HG03558 (cell line): ENCODE measurements at regions not wholly inside any gene's neighbourhood (a gene's known extent, or its start where the extent isn't known, plus 50 kb on each side); places are given as distances from the start of the nearest gene placed in this dataset.
"Not testable (repeated sequence)": the region's sequence is repeated elsewhere in the genome, so short reads cannot be mapped to it uniquely, and the experiment has no call there.

Experiments
- ATAC-seq: cut with Tn5 transposase; IDR thresholded peaks from one replicate; pipeline ENCODE4 v1.9.1; 2021; ENCODE audit warnings: moderate number of reproducible peaks; ENCODE audit not compliant: unreplicated experiment; ENCODE audit errors: extremely low read depth

DNA sequence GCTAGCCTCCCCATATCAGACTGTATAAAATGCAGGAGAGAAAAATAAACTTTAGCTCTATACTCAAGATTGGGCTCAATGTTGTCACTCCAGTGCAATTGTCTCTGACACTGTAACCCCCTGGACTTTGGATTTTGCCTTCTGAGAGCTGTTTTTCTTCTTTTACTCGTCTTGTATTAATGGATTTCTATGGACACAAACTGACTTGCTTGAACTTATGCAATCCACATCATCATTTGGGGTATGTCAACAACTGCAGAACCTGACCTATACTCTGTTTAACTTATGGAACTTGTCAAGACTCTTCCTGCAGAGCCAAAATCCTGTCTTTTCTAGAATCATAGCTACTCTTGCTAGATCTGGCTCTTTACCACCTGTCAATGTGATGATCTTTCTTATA lies 257.8 kb upstream of the DCC start:
- ATAC-seq: no peak

DNA sequence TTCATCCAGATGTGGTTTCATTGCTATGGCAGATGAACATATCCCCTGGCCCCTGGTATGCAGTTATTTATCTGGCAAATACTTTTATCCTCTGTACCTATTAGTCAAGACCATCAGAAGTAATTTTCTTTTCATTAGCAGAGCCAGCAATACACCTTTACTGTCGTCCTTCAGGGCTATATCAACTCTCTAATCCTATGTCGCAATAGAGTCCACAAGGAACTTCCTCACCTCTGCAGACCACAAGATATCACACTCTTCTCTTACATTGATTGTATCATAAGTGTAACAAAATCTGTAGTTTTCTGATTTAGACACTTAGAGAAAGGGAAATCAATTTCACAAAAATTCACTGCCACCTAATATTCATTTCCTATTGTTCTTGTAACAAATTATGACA lies 252.9 kb upstream of the DCC start:
- no peak for ATAC-seq

DNA sequence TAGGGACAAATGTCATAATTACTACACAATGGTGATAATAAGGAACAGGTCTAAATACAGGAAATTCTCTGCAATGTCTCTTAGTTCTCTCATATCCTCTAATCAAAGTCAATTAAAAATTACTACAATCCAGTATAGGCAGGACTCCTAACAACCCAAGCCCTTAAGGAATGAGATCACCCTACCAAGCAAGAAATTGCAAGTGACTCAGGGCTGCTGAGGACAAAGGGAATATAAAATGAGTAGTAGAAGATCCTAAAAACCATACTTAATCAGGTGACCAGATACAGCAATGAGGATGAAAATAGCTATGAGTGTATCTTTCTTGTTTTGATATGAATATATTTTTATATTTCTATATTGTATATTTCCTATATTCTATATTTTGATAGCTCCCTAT lies 250.0 kb upstream of the DCC start:
- no peak for ATAC-seq

DNA sequence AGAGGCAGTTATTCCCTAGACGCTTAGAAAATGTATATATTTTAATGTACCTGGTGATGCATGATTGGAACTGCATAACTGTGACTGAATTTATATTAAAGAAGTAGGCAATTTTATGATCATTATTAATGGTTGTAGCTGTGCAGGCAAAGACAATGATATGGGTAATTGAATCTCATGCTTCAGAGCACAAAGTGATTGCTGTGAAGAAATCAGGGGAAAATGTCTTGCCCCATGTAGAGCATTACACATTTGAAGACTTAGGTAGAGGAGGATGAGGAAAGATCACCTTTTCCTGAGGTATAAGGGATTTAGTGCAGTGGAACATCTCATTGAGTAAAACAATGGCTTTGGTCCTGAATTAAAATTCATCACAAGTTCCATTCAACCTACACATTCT lies 246.8 kb upstream of the DCC start:
- ATAC-seq: no peak

DNA sequence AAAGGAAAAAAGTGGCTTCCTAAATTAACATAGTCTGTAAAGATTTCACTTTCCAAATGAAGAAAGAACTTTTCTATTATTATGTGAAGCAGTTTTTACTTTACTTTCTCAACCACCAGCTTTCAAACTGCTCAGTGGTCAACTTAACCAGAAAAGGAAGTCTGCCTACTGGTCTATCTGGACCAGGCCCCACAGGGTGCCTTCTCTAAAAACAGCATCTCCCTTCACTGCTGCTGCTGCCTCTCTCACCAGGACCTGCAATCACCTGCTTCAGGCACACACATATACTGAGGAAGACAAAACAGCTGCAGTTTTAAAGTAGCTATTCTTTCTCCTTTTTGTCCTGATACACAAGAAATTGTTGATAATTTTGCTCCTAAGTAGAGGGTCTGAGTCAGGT lies 221.3 kb upstream of the DCC start:
- no peak for ATAC-seq

DNA sequence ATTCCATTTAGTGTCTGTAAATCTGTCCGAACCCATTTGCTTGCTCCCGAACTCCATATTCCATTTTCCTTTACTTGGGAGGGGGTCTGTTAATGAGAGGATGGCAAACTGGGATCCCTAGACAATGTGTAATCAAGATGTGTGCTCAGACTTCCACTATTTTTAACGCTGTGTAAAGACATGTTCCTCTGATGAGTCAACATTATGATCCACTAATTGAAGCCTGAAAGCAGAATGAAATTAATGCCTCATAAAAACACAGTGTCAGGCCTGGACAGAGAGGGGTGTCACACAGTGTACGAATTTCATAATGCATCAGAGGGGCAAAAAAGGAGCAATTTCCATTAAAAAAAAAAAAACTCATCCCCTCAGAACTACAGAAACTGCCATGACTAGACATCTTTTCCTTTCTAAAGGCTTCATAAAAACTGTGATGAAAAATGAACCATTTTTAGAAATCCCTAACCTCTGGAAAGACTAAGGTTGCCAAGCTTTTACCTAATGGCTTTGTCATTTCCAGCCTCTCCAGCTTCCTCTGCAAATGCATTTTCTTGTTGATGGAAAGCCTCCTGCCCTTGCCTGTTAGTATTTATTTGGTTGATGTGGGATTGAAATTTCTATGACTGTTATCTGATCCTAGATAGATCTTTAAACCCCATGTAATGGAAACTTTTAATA lies 209.2 kb upstream of the DCC start:
- ATAC-seq: no peak

DNA sequence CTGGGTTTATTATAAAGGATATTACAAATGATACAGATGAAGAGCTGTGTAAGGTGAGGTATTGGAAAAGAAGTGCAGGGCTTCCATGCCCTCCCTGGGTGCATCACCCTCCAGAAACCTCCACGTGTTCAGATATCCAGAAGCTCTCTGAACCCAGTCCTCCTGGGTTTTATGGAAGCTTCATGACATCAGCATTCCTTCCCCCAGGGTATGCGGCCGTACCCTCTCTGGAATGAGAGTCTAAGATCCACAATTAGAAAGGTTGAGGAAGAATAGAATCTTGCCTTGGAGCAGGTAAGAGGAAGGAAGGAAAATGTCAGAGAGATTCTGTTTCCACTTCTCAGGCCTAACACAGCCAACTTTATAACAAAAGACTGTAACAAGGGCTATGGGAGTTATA lies 208.2 kb upstream of the DCC start:
- ATAC-seq: no peak

DNA sequence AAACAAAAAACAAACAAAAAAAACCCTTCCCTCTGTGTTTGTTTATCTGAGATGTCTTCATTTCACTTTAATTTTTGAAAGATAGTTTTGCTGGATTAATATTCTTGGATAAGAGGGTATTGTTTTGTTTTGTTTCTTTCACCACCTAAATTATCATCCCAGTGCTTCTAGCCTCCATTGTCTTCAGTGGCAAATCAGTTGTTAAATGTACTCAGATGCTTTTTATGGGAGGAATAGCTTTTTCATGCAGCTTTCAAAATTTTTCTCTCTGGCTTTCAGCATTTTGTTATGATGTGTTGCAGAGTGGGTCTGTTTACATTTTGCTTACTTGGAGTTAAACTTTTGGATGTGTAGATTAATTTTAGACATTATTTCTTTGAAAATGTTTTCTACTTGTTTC lies 203.5 kb upstream of the DCC start:
- ATAC-seq: no peak

DNA sequence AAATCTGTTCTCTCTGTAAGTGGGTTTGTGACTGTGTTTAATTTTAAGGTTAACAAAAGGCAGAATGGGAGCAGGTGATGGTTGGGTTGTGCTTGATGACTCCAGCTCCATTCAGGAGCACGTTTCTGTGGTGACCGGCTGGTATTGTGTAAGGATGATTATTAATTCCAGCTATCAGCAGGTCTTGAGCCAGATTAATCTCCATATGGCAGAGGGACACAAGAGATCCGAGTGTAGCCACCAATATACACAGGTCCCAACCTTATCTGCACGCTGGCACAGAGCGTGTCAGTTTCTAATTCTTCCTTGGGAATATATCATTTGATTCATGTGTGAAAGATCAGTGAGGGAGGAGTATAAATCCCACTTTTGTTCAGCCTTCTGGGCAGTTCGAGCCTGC lies 199.0 kb upstream of the DCC start:
- no peak for ATAC-seq

DNA sequence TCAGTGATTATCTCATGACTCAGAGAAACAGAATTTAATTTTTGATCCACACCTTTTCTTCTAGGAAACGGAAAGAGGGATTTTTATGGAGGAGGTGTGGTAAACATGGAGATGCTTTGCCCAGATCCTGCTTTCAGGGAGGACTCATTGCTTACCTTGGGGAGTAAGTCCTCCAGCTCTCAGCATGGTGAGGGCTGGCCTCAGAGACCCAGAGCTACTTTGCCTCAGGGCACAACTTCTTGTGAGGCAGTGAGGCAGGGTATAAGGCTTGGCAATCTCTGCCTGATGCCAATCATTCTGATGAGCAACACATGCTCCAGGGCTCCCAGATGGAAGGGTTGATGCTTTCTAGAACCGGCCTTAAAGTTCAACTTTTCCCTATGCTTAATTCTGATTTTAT lies 189.9 kb upstream of the DCC start:
- ATAC-seq: no peak

DNA sequence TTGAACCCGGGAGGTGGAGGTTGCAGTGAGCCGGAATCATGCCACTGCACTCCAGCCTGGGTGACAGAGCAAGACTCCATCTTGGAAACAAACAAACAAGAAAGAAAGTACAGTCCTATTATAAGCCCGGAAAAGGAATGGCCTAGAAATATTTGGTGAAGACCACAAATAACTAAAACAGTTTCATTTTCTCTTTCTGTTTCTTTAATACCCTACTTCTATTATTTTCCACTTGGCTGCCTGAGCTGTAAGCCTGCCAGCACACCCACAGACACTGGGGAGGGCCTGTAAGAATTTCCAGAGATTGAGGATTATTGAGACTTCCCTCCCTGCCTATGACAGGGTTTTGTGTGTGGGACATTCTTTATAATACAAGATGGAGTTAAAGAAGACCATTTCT lies 188.0 kb upstream of the DCC start:
- ATAC-seq: no peak

DNA sequence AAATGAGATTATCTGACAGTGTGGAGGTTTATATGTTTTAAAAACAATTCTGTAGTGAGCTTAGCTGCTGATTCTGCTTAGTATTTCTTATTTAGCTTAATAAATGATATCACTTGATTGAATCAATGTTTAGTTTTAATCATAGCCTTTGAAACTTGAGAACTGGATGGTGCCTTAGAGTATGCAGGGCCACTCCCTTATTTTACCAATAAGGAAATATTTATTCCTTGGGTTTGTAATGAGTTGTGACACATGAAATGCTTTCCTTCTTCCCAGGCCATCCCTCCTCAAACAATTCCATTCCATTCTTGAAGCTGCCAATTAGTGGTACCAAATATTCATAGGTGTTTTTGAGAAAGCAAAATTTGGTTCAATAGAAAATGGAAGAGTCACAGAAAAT lies 183.8 kb upstream of the DCC start:
- no peak for ATAC-seq

DNA sequence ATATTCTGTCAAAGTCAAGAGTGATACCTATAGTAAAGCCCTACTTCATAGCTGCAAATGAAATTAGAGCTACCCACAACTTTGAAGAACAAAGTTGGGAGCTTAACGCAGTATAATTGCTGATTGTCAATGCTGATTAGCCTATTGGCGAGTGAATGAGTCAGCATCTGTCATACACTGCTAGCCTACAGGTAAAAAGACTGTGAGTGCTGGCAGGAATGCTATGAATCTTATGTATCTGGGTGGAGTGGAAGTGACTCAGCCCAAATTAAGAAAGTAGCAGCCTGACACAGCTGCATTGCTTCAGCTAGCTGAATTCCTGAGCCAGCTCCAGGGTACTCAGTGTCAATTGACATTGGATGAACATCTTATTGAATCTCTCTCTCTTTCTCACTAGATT lies 179.4 kb upstream of the DCC start:
- no peak for ATAC-seq

DNA sequence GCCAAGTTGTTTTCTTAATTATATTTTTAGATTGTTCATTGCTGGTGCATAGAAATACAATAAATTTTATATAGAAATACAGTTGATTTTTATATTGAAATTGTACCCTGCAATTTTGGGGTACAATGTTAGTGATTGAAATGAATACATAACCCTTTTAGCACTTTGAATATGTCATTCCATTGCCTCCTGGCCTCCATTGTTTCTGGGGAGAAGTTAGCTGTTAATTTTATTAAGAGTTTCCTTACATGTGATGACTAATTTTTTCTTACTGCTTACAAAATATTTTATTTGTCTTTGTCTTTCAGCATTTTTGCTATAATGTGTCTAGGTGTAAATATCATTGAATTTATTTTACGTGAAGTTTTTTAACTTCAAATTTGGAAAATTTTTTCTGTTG lies 176.5 kb upstream of the DCC start:
- no peak for ATAC-seq

DNA sequence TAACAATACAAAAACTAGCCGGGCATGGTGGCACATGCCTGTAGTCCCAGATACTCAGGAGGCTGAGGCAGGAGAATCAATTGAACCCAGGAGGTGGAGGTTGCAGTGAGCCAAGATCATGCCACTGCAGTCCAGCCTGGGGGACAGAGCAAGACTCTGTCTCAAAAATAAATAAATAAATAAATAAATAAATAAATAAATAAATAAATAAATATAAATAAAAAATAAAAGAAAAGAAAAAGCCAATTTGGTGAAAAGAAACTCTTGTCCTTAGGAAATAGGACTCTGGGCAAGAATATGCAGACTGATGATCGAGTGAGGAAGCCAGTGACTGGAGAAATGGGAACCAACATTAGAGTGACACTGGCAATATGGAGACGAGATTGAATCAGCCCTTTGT lies 171.9 kb upstream of the DCC start:
- not testable (repeated sequence) for ATAC-seq

DNA sequence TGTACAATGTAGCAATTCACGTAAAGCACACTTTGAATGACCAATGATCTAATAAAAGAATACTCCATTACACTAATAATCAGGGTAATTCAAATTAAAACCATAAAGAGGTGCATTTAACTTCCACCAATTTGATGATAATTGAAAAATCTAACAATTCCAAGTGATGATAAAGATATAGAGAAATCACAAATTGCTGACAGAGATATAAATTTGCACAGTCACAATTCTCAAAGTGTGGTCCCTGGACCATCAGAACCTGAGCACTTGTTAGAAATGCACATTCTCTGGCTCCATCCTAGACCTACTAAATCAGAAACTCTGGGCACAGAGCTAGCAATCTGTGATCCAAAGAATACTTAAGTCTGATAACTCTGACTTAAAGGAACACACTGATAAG lies 165.8 kb upstream of the DCC start:
- ATAC-seq: no peak

DNA sequence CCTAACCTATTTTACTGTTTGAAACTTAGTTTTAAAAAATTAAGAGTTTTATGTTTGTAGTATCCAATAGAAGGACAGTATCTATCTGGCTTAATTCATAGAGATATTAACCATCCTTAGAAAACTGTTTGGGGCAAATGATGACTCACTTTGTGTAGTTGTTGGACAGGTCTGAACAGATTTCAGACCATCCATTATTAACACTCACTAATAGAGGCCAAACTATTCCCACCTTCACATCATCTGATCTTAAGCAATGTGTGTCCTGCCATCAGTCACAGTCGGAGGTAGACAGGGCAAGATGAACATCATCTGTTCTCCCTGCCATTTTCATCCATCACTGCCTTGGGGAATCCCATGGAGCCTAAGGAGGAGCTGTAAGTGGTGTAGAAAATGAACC lies 164.6 kb upstream of the DCC start:
- ATAC-seq: no peak

DNA sequence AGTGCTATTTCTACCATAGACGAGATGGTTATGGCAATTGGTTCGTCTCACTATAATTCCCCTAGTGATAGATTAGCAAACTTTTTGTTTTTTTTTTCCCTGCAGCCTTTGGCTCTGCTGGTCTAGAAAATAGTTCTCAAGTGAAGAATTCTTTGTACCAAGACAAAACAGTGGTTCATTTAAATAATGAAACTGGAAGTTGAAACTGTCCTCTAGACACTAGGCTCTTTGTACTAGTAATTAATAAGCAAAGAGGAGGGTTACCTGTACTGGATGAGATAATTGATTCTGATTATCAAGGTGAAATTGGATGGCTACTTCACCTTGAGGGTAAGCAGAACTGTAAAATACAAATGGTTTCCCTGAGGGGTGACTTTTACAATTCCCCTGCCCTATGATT lies 156.9 kb upstream of the DCC start:
- ATAC-seq: no peak

DNA sequence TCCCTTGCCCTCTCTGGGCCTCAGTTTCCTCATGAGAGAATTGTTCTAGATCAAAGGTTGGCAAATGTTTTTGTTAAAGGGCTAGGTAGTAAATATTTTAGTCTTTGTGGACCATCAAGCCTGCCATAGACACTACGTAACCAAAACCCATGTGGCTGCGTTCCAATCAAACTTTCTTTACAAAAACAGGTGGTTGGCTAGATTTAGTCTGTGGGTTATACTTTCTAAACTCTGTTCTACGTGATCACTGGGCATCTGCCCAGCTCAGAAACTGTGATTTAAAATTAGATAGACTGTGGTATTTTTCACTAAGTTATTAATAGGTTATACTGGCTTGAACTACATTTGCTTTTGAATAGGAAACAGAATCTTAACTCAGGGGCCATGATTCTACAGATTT lies 149.8 kb upstream of the DCC start:
- no peak for ATAC-seq

DNA sequence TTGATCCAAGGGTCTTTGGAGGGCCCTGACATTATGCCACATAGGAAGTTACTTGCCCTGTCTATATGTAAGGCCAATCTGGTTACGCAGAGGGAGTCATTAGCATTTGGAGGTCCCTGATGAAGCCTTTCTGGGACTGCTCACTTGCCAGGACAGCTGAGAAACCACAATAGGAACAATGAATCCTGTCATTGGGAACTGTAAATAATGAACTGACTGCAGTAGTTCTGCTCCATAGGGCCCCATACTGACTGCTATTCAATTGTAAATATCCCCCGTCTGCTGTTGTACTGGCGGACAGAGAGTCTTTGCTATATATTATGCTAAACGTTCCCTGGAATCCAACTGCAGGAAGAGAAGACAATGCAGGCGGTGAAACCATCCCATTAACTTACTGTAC lies 149.4 kb upstream of the DCC start:
- no peak for ATAC-seq

DNA sequence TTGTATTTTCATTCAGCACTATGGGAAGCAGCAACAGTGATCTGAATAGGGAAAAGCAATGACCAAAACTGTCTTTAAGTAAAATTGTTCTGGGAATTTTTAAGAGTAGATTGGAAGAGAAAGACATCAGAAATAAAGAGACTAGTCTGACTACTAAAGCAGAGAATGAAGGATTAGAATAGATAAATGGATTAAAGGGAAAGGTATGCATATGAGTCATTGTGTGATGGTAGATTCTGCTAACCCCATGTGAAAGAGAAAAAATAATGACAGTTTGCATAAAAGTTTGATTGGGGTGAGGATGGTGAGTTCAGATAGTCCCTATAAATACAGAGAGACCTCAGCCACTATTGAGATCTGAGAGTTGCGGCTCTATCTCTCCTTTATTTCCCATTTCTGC lies 139.6 kb upstream of the DCC start:
- no peak for ATAC-seq

DNA sequence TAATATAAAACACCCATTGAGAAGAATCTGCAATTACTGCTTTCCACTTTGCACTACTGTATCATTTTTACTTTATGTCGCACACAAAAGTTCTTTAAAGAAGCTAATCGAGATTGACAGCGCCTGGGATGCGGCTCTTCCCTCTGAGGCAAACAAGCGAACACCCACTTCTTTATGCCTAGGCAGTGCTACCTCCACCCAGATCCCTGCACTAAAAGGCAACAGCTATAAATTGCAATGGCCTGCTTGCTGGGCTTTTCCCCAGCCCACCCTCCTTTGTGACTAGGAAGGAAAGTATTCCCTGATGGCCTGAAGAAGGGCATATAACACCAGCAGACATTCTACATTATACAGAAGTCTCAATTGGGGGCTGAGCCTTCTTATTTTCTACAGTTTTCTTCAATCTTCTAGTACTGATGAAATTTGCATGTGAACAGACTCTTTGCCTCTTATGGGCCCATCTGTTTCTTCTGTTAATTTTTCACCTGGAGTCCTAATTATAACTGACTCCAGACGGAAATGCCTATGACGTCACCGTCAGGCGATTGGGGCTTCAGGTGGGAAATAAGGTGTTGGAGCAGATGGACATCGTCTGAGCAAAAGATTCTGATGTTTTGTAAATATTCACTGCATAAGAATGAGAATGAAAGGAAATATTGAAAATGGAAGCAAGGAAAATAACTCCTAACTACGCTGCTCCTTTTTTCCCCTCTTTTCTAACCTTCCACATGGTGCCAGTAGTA lies 138.9 kb upstream of the DCC start:
- ATAC-seq: no peak
